ENCODE measurements at regions not wholly inside any gene's neighbourhood (a gene's known extent, or its start where the extent isn't known, plus 50 kb on each side); places are given as distances from the start of the nearest gene placed in this dataset.

- no peak overlapping the region for H2BK15ac ChIP-seq (ENCODE audit: low read length)
- H4K5ac ChIP-seq (ENCODE audit: insufficient read length, low read depth, low read length), result no peak overlapping the region
- ChIA-PET CTCF (ENCODE audit: partially characterized antibody) (interaction anchor here (0.7 to 1.6 kb wide), 2 partner anchors 93 to 1840 kb away, joined by 3 to 5 read pairs; no protein-coding TSS in a partner anchor), POLR2A (ENCODE audit: partially characterized antibody) (no interaction called here)
- no peaks in the 10 kb centered on the region for H3K23me2 ChIP-seq (ENCODE audit: low read depth, low read length)
- no peaks in the 10 kb centered on the region for H3K79me2 ChIP-seq (ENCODE audit: control insufficient read depth in 1 of 2, insufficient read depth in 2 of 2, low read length in 2 of 2)
- no peak overlapping the region for H2BK12ac ChIP-seq (ENCODE audit: low read depth, low read length)
- H3K27ac ChIP-seq (ENCODE audit: low read depth, low read length), result no peak overlapping the region
- no peak overlapping the region for H3K14ac ChIP-seq (ENCODE audit: insufficient read length)
- no peak overlapping the region for H2BK5ac ChIP-seq (ENCODE audit: low read depth, low read length)
- H2BK20ac ChIP-seq (ENCODE audit: low read length), result no peak overlapping the region
- H2AFZ ChIP-seq (ENCODE audit: low read length), result no peak overlapping the region
- no peak overlapping the region for H2AK5ac ChIP-seq (ENCODE audit: low read depth, low read length)
- no peak overlapping the region for H2BK120ac ChIP-seq (replicated peaks; ENCODE audit: low read depth, low read length)
- DNase-seq (ENCODE audit: low read depth in 1 of 2, low spot score in 2 of 2) (no peak), FAIRE-seq (no peak)
- no peaks in the 10 kb centered on the region for H3K9me3 ChIP-seq (ENCODE audit: insufficient read depth in 2 of 2, low read depth in 1 of 2, low read length in 1 of 2)
- H4K20me1 ChIP-seq (replicated peaks in 1 of 2; ENCODE audit: control insufficient read depth in 1 of 2, insufficient read depth in 2 of 2, low read length in 2 of 2), result no peaks in the 10 kb centered on the region
- no peak overlapping the region for H3K56ac ChIP-seq (replicated peaks; ENCODE audit: insufficient read length, low read depth, low read length)
- H3K9ac ChIP-seq (replicated peaks in 1 of 4; ENCODE audit: extremely low read depth in 1 of 4, low read depth in 3 of 4, low read length in 3 of 4), result no peak overlapping the region
- H3K36me3 ChIP-seq (ENCODE audit: control insufficient read depth in 2 of 4, insufficient read depth in 4 of 4, low read length in 3 of 4), result no peaks in the 10 kb centered on the region
- H3K23ac ChIP-seq (ENCODE audit: insufficient read length), result no peak overlapping the region
- H3K4me1 ChIP-seq (replicated peaks in 1 of 4; ENCODE audit: control insufficient read depth in 3 of 4, insufficient read depth in 4 of 4, low read length in 3 of 4), result no peaks in the 10 kb centered on the region; a peak in 1 of 7 replicates
- H3K4ac ChIP-seq (replicated peaks; ENCODE audit: insufficient read length, low read depth, low read length), result no peak overlapping the region
- no peak overlapping the region for H3K4me3 ChIP-seq (ENCODE audit: extremely low read depth in 1 of 4, insufficient read depth in 2 of 4, low read depth in 3 of 4, low read length in 4 of 4)
- no peak overlapping the region for H4K91ac ChIP-seq (replicated peaks; ENCODE audit: insufficient read length, low read length)
- H3K79me1 ChIP-seq (ENCODE audit: low read depth, low read length), result no peaks in the 10 kb centered on the region
- H3K18ac ChIP-seq (ENCODE audit: extremely low read depth, low read length), result no peak overlapping the region
- no peak overlapping the region for H3K4me2 ChIP-seq (ENCODE audit: insufficient read depth in 1 of 2, low read depth in 2 of 2, low read length in 2 of 2)
- no peak overlapping the region for H4K8ac ChIP-seq (ENCODE audit: extremely low read depth, insufficient read depth, low read length)
- 92% methylated on average over 2 of the region's 2 CpGs; no CpG with 5 or more reads in 1 of the 2 experiments for whole genome bisulfite sequencing, 2 experiments (ENCODE audit: extremely low coverage in 1 of 2, insufficient coverage in 1 of 2, insufficient read length in 1 of 2, insufficient replicate concordance in 2 of 2, low coverage in 1 of 2, low lambda C conversion rate in 2 of 2, missing lambda C conversion rate in 1 of 2)
- no peaks in the 10 kb centered on the region for H3K27me3 ChIP-seq (replicated peaks in 1 of 4; ENCODE audit: control insufficient read depth in 3 of 4, extremely low read depth in 1 of 4, insufficient read depth in 3 of 4, low read length in 3 of 4)
- no peak for TF ChIP-seq TBP (IDR thresholded peaks at IDR 0.05; ENCODE audit: low read depth, low read length)
These were observed 289.6 kb upstream of the SGCD start for GRCh38 chr5:156037151-156037909.

All from H1 (cell line).